Activated CD4-positive, alpha-beta T cell treated with anti-CD3 and anti-CD28 coated beads, Interleukin-2, amount 50 U/mL, for 24 hours (primary cell): ENCODE measurements at regions not wholly inside any gene's neighbourhood (a gene's known extent, or its start where the extent isn't known, plus 50 kb on each side); places are given as distances from the start of the nearest gene placed in this dataset.

Source experiments
- DNase-seq, 2 donors: peaks; one replicate each; pipeline ENCODE4 v3.0.0-alpha.2; 2020; ENCODE audit warnings: low read depth in 1 of 2, low spot score in 1 of 2

DNA sequence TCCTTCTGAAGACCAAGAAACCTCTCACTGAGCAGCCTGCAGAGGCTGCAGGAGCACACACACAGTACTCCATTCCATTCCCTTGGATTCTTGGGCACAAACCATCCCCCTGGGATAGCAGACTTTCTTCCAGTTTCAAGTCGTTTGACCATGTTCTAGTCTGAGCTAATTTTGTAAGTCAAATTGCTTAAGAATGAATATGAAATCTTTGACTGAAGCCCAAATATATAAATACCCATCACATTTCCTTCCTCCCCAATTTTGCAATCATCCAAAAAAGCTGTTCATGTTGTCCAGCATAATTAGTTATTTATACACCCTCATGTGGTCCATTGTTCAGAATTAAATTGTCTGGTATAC, 231.2 kb upstream of the TPRG1 start:
- no peak for DNase-seq

DNA sequence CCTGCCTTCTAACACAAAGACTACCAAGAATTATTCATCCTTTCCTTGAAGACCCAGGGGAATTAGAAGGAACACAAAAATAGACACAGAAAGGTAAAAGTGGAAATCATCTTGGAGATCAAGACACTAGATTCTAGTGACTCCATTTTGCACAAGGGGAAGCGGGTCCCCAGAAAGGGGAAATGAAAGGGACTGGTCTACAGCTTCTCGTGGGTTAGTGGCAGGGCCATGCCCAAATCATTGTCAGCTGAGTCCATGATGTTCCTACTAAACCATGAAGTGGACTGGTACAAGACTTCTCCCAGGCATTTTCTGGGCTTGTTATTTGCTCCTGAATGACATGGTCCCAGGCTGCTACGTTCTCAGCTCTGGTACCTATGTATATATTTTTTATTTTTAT, 230.7 kb upstream of the TPRG1 start:
- no peak for DNase-seq

DNA sequence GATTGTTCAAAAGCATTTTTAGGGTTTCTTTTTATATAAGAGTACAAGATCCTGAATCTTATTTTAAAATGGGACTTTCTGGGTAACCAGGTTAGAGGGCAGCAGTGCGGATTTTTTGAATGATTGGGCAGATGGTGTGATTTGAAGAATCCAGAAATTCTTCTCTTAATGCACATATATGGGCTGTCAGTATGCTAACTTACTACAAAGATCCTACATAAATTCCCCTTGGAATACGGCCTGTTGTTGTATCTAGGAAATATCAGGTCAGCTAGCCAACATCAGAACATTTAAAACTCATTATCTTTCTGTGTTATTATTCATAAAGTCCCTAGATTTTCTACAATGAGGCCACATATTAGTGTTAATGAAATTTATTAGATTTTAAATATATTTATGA, 229.6 kb upstream of the TPRG1 start:
- no peak for DNase-seq

DNA sequence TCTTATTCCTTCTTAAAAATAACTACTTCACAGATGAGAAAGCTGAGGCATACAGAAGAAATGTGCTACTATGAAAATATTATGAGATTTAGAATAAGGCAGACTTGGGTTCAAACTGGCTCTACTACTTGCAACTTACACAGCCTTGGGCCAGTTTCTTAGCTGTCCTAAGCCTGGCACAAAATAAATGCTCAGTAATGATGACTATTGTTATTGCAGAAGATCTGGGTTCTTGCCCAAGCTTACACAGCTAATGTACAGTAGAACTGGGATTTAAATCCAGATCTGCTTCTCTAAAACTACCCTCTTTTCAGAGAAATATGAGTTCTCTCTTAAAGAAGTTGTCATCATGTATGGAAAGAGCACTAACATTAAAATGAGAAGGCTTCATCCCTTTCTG, 228.2 kb upstream of the TPRG1 start:
- no peak for DNase-seq

DNA sequence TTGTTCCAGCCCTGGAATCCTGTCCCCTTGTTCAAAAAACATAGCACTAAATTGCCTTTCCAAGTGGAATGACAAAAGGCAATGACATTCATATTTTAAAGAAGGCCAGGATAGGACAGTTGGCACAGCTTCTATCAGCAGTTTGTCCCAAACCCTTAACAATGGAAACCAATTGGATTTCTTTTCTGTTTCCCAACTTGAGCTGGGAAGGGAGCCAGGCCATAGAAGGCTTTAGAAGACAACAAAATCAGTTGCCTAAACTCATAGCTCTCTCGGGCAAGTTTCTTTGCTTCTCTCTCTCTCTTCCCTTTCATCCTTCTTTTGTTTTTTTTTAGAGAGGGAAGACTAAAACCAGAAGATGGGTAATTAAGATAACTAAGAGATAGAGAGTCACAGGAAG, 227.7 kb upstream of the TPRG1 start:
- no peak for DNase-seq

DNA sequence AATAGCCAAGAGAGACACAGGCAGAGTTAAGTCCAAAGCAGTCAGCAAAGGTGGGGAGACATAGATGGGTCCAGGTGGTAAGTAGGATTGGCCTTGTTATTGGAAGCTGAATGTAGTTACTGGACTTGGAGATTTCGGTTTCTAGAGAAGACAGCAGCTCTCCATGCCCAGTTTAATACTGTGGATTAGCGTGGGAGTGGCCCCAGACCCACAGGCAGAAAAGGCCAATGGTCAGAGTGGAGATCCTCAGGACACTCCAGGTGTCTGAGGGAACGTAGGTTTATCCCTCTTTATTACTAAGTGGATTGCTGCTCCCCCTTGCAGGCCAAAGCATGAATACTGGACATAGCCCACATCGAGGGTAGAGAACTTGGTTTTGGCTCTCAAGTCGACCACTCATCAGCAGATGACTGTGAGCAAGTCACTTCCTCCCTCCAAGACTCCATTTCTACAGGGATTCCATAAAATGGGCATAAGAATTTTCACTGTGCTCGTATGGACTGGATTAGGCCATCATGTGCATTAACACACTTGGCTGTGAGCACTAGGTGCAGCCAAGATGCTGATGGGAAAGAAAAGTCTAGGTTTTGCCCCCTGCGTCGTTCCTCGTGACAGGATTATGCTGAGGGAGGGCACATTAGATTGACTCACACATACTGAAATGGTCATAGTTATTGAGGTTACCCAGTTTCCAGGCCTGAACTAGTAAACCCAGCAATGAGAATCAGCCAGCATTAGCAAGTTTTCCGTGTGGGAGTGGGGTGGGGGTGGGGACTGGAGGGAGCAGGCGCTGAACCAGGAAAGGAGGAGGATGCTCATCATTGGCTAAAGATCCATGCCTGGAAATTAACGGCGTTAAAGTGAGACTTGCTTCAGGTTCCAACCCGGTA, 225.2 kb upstream of the TPRG1 start:
- no peak for DNase-seq

DNA sequence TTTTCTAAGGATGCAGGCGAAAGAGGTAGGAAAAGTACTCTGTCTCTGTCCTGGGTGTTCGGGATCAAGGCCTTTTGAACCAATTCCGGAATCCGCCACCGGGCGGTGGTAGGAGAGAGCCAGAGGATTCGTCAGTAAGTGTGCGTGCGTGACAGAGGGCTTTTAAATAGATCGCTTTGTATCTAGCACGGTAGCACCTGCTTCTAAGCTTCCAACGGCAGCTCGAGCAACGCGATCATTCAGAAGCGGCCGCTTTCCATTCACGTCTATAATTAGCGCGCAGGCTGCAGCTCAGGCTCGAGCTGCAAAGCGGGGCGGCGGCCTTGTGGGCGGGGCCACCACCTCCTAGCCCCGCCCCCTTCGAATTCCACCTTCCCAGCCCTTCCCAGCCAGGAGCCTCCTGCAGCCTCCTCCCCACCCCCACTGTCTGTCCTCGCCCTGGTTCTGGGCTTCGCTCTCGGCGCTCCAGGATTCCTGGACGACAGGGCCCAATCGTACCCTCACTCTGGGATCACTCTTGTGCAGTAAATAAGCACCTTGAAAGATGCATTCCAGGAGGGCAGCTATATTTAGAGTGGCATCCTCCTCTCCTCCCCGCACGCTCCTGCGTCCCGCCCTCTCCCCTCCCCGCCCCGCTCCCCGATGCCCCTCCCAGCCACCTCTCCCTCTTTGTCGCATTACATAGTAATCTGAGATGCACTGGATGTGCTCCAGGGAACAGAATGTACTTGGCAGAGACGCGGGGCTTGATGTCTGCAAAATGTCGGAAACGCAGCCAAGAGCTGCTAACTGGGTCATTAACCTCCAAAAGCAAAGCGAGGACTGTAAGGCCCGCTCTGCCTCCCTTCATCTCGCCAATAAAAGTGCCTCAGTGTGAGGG, 224.1 kb upstream of the TPRG1 start:
- no peak for DNase-seq

DNA sequence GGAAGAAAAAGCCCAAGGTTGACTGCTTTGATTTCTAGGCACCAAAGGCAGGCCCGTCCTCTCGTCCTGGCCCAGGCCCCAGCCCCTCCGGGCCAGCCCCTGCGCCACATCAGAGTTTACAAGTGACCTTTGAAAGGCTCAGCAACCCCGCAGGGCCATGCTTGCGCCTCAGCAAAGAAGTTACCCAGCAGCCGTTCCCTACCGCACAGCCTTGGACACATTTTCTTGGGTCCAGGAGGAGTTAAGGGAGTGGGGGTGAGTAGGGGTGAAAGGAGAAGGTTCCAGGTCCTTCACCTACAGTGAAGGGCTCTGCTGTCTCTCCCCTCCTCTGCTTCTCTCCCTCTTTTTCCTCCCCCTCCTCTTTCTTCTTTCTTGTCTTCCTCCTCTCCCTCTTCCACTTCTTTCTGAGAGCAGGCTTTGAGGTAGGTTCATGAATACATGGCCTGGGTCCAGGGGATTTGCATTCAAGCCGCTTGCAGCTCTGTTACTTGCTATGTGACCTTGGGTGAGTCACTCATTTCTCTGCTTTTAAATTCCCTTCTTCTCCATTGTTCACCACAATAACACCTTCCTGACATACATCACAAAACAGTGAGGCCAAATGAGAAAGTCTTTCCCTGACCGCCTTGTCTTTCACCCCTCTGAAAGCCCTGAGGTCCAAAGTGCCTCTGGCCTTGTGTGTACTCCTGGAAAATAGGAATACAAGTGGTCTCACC, 223.3 kb upstream of the TPRG1 start:
- no peak for DNase-seq

DNA sequence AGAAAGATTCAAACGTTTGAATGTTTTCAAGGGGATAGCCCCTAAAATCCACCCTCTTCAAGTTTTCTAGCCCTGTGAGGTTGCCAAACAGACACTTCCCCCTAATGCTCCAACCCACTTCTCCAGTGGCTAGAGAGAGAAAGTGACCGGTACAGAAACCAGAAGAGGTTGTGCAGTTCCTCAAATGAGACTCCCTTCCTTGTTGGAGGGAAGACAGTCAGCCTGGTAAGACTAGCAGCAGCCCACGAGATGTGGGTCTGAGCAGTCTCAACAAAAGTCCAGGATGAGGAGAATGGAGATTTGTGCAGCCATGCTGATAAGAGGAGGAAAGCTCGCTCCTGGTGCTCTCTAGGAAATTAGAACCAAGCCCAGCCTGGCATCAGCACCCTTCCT, 222.8 kb upstream of the TPRG1 start:
- no peak for DNase-seq

DNA sequence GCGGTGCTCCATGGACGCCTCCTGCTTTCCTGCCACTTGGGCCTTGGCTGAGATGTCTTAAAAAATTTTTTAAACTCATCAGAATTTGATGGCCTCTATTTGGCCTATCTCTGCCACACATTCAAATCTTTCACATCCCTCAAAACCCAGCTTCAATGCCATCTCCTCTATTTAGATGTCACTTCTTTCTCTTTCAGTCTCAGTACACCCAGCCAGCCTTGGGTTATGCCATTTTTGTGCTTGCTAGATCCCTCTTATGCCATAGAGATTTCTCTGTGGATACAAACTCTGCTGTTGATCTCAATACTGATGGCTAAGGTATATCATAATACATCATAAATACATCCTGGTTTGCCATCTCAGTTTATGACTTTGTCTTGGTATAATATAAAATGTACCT, 222.3 kb upstream of the TPRG1 start:
- DNase-seq: no peak

DNA sequence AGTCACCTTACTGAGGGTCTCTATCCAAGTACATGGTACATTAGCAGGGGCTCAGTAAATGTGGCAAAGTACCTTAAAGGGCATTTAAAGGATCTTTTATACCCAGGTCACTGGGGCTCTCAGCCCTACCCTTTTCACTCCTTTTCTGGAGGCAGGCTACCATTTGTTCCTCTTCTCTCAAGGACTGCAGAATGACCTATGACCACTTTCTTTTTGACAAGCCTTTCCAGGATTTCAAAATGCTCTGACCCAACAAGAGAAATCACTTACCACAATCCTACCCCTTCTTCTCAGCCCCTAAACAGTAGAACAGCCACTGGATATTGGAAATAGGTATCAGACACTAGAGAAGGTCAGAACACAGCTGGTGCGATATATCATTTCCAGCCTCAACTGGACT, 221.8 kb upstream of the TPRG1 start:
- no peak for DNase-seq

DNA sequence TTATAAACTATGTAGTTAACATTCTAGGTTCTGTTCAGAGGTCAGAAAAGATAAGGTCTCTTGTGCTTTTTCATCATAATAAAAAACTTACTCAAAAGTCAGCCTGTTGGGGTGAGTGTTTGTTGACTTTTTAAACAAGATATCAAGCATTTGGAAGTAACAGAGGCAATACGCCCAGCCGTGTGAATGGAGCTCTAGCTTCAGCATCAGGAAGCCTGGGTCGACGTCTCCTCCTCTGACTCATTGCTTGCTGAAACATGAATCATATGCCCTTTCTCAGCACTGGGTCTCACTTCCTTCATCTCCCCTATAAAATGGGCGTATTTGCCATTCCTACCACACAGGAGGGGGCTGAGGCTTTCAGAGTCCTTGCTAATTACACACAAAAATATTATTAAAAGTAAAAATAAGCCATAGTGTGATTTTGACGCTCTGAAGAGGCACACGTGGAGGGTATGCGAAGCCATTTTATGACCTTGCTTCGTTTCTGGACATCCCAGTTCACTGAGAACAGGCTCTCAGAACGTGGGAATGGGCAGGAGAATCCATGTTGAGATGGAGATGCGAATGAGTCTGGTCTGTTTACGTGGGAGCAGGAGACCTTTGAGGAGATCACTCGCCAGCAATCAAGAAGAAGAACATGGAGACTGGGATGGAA, 220.8 kb upstream of the TPRG1 start:
- DNase-seq: peak in 1 of 2 donors; percentile 47

DNA sequence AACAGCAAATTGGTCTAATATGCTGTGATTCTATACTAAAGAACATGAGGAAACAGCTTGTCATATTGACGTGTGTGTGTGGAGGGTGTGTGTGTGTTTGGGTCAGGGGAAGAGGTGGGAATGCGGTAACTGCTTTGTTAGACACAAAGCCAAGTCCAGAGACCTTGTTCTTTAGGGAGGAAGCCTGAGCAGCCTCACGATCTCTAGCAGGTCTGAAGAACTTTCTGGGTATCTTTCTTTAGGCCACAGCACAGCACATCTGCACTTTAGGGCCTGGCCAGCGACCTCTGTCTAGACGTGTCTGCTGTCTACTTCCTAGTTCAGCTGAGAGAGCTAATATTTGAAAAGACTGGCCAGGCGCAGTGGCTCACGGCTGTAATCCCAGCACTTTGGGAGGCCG, 220.0 kb upstream of the TPRG1 start:
- DNase-seq: no peak

DNA sequence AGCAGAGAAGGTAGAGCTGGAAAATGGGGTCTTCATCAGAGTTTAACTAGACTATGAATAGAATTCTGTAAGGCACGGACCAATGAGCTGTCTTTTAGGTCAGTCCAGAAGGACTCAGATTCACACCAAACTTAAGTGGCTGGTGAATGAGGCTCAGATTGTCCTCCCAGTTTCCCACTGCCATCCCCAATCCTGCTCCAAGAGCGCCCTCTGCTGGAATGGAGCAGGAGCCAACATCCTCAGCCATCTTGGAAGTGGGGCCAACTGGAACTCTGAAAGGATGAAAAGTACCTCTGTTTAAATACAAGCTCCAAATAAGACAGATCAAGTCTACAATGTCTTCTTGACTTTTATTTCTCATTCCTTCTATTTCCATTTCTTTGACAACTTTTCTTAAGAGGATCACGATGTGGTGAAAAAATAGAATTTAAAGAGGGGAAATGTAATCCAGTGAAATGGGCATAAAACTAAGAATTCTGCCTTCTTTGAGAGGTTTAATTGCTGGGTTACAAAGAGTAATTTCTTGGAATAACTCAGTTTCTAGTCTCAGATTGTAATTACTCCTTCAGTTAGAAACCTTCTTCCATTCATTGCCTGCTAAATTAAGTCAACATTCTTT, 217.1 kb upstream of the TPRG1 start:
- peak; percentile 59 to 87 for DNase-seq

DNA sequence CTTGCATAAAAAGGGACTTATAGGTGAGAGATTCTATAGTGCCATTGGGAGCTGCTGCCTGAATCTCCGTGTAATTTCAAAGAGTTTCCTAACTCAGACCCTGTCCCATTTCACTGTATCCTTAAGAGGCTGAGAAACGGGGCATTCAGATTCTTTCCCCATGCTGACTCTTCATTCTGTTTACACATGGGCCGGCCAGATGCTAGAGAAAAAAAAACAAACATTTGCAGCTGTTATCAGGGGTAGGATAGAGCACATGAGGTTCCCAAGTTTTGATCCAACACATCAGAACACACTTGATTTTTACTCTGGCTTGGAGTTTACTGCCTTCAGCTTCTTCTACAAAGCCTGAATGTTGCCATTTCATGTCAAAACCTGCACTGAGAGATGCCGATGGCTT, 215.9 kb upstream of the TPRG1 start:
- no peak for DNase-seq

DNA sequence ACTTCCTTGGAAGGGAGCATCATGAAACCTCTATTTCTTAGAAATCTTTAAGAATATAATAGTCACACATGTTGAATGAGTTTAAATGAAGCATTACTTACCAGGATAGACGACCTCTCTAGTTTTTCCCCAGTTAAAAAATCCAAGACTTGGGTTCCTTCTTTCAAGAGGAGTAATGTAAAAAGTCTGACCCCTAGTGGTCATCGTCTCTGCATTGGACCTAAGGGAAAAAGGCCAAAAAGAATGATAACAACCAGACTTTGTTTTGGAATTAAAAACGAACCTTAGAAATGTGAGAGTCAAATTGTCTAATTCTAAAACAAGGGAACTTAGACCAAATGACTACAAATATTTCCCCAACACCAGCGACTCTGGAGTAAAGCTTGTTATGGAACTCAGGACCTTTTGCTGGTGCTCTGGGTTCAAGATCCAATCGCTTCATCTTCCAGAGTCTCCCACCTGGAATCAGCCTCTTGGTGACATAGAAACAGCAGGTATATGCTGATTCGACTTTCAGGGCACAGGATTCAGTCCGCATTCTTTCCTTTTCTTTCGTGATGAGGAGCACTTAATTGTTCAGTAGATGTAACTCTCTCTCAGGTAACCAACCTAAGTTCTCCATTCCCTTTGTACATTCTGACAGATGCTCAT, 214.8 kb upstream of the TPRG1 start:
- DNase-seq: peak in 1 of 2 donors; percentile 22

DNA sequence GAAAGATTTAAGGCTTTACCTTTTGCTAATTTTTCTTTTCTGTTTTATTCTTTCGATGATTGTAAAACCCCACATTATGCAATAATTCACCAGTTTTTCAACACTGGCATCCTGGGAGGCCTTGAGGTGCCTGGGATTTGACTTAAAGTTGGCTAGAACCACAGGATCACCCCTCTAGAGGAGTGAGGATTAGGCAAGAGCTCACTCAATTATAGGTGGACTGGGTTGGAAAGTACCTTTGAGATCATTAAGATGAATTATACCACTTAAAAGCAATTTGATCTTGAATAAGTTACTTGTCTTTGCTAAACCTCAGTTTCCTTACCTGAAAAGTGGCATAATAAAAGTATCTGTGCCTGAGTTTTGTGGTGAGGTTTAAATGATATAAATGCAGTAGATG, 212.8 kb upstream of the TPRG1 start:
- DNase-seq: no peak

DNA sequence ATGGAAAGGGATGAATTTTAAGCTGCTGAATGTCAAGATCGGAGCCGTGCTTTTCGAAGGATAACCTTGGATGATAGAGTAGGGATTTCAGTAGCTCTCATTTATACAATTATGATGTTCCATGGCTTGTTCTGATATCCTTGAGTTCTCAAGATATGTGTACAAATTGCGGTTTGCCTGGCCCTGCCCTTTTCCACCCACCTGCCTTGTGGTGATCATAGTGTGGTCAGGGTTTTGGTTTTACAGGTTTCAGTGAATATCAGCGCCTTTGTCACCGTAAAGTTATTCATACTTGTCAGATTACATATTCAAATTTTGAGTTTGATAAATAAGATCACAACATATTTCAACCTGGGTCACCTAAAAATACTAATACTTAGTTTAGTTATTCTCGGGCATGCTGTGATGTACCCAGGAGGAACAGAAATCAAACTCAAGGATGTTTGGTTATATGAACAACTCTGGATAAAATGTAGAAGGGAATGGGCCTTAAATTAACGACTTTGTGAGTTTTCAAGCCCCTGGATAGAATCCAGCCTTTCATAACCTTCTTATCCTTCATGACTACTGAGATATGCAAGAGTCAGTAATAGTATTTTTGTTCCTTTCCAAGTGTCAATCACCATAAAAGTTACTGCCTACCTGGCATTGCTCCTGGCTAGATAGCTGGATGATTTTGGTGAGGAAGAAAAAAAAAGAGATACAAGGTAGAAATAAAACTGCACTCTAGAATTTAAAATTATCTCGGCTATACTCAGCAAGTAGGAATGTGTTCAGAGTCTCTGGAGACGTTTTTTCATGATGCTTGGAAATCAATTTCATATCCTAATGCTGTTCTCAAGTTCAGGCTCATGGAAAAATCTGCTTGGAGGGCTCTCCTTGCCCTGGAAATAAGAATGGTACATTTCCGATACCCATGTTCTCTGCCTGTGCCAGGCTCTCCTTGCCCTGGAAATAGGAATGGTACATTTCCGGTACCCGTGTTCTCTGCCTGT, 209.2 kb upstream of the TPRG1 start:
- no peak for DNase-seq

DNA sequence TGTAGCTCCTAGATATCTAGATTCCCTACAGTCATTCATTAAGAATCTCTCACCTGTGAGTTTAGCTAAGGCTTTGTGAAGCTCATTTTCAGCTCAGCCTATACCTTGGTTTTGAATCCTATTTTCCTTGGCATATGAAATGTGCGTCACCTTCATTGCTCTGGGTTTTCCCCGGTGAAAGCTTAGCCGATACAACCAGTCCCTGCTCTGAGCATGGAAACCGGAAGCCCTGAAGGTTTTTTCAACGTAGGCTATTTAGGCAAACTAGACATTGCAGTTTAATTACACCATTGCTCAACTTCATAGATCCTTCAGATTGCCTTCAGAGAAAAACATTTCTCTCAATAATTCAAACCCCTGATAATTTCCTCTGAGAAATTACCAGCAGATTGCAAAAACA, 206.8 kb upstream of the TPRG1 start:
- no peak for DNase-seq
